ENCODE measurements at regions not wholly inside any gene's neighbourhood (a gene's known extent, or its start where the extent isn't known, plus 50 kb on each side); places are given as distances from the start of the nearest gene placed in this dataset.

DNA sequence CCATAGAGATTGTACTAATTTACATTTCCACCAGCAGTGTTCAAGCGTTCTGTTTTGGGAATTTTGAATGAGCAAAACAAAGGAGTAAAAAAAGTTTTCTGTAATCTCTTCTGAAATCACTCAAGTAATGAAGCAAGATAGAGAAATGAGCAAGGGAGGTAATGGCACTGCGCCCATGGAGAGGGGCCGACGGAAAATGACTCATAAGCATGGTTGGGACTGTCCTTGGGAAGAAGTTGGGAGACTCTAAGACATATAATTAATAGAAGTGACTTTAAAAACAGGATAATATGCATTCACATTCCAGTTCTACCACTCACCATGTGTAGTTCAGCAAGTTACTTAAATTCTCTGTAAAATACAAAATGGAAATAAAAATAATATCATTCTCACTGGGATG lies 62.5 kb upstream of the C5orf46 start:
- DNase-seq = no peak
- Histone ChIP-seq H3K27me3 (ENCODE audit: insufficient read depth in 3 of 3, low read length in 2 of 3) (no peaks in the 10 kb centered on the region), H3K36me3 (ENCODE audit: insufficient read depth in 1 of 2, low read depth in 1 of 2) (no peaks in the 10 kb centered on the region), H3K4me1 (no peaks in the 10 kb centered on the region), H3K9me3 (no peaks in the 10 kb centered on the region), H3K4me3 (no peak overlapping the region), H3K27ac (no peak overlapping the region)
- 66 to 75% (median 74%) methylated on average over 4 of the region's 4 CpGs for WGBS, 3 donors
- intact Hi-C loops (cut with DNase I) = no loop called here
- TF ChIP-seq, protein P1, sequence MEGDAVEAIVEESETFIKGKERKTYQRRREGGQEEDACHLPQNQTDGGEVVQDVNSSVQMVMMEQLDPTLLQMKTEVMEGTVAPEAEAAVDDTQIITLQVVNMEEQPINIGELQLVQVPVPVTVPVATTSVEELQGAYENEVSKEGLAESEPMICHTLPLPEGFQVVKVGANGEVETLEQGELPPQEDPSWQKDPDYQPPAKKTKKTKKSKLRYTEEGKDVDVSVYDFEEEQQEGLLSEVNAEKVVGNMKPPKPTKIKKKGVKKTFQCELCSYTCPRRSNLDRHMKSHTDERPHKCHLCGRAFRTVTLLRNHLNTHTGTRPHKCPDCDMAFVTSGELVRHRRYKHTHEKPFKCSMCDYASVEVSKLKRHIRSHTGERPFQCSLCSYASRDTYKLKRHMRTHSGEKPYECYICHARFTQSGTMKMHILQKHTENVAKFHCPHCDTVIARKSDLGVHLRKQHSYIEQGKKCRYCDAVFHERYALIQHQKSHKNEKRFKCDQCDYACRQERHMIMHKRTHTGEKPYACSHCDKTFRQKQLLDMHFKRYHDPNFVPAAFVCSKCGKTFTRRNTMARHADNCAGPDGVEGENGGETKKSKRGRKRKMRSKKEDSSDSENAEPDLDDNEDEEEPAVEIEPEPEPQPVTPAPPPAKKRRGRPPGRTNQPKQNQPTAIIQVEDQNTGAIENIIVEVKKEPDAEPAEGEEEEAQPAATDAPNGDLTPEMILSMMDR (IDR thresholded peaks at IDR 0.05) = no peak
- ATAC-seq = no peak

DNA sequence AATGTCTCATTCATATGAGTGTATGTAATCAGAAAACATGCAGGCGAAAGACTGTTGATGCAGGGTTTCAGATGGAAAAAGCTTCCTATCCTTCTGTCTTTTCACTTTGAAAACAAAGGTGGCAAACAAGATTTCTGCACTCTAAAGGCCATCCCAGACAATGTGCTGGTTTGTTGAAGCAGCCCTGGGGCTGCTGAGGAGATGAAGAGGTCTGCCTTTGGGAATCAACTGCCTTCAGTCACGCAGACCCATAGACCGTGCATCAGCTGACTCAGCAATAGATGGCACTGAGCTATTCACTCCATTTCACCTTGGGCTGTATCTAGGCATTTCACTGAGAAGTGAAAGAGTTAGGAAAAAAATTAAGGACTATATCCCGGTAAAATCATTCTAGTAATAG lies 60.5 kb upstream of the C5orf46 start:
- Histone ChIP-seq H3K27ac (no peak overlapping the region), H3K4me1 (no peaks in the 10 kb centered on the region), H3K27me3 (ENCODE audit: insufficient read depth in 3 of 3, low read length in 2 of 3) (no peaks in the 10 kb centered on the region), H3K9me3 (no peaks in the 10 kb centered on the region), H3K36me3 (ENCODE audit: insufficient read depth in 1 of 2, low read depth in 1 of 2) (no peaks in the 10 kb centered on the region), H3K4me3 (no peak overlapping the region)
- 81 to 86% (median 84%) methylated on average over 4 of the region's 4 CpGs for WGBS, 3 donors
- intact Hi-C loops (cut with DNase I) = no loop called here
- TF ChIP-seq, protein P1 (IDR thresholded peaks at IDR 0.05) = no peak
- no peak for DNase-seq
- ATAC-seq = no peak

DNA sequence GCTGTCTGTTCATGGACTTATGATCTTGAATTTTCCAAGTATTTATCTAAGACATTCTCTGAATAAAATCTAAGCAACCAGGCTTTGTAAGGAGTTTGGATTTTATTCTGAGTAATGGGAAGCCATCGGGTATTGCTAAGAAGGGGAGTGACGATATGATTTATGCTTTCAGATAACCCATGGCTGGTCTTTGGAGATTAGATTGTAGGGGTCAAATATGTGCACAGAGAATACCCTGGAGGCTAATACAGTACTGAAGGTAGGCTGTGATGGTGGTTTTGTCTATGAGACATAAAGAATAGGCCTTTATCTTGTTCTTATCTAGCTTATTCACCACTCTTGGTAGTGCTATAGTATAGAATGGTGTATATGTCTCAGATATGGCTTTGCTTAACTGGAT lies 60.0 kb upstream of the C5orf46 start:
- Histone ChIP-seq H3K36me3 (ENCODE audit: insufficient read depth in 1 of 2, low read depth in 1 of 2) (no peaks in the 10 kb centered on the region), H3K27ac (no peak overlapping the region), H3K27me3 (ENCODE audit: insufficient read depth in 3 of 3, low read length in 2 of 3) (no peaks in the 10 kb centered on the region), H3K9me3 (no peaks in the 10 kb centered on the region), H3K4me1 (no peaks in the 10 kb centered on the region), H3K4me3 (no peak overlapping the region)
- DNase-seq (no peak), ATAC-seq (no peak)
- intact Hi-C loops (cut with DNase I) = no loop called here
- 66 to 73% (median 73%) methylated on average over 2 of the region's 2 CpGs for WGBS, 3 donors
- TF ChIP-seq, protein P1 (IDR thresholded peaks at IDR 0.05) = no peak

DNA sequence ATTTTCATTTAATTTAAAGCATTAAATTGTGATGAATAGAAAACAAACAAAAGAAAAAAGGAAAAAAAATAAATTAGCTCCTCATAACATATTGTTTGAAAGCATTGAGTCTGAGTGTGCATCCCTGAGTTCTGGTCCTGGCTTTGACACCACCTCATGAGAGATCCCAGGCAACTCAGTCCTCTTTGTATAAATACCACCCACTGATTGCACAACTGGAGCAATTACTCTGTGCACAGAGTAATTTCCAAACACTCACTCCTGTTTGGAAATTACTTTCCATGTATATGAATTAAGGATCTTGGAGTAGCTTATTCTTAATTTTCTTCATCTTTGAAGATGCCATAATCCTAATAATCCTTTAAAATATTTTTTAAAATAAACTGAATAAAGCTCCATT lies 59.4 kb upstream of the C5orf46 start:
- no peak for ATAC-seq
- TF ChIP-seq, protein P1 (IDR thresholded peaks at IDR 0.05) = no peak
- Histone ChIP-seq H3K4me1 (no peaks in the 10 kb centered on the region), H3K36me3 (ENCODE audit: insufficient read depth in 1 of 2, low read depth in 1 of 2) (no peaks in the 10 kb centered on the region), H3K27me3 (ENCODE audit: insufficient read depth in 3 of 3, low read length in 2 of 3) (no peaks in the 10 kb centered on the region), H3K4me3 (no peak overlapping the region), H3K9me3 (no peaks in the 10 kb centered on the region), H3K27ac (no peak overlapping the region)
- DNase-seq = no peak
- intact Hi-C loops (cut with DNase I) = no loop called here

DNA sequence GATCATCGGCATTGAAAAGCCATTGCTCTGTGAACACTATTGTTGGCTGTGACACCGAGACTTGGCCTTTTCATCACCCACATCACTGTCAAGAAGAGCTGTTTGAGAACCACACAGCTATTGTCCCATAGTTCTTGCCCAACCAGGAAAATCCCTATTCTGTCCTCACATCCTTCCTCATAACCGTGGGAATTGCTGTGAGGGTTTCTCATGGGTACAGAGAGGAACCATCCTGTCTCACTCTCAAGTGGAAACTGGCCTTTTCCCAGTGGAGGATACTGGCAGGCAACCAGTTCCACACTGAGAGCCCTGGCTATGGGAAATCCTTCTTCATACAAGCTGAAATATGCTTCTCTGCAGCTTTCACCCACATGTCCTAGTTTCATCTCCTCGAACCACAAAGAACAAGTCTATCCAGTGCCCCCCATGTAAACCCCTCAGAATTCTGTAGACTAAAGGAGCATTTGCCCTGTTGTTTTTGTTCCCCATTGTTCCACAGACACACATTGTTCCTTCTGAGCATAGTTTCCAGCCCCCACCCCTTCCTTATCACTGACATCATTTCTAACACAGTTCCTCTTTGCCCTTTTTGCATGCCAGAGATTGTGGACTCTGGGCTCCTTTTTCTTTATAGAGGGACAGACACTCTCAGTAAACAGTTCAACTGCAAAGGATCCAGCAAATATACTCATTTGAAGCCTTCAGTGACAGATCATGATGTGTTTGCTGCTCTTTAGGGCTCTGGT lies 57.8 kb upstream of the C5orf46 start:
- Histone ChIP-seq H3K27me3 (ENCODE audit: insufficient read depth in 3 of 3, low read length in 2 of 3) (no peaks in the 10 kb centered on the region), H3K4me3 (no peak overlapping the region), H3K36me3 (ENCODE audit: insufficient read depth in 1 of 2, low read depth in 1 of 2) (no peaks in the 10 kb centered on the region), H3K9me3 (no peaks in the 10 kb centered on the region), H3K4me1 (no peaks in the 10 kb centered on the region), H3K27ac (peak overlapping the region; percentile 44)
- WGBS, 3 donors = 51 to 67% (median 56%) methylated on average over 4 of the region's 4 CpGs
- intact Hi-C loops (cut with DNase I) = no loop called here
- TF ChIP-seq, protein P1 (IDR thresholded peaks at IDR 0.05) = no peak
- DNase-seq = no peak
- ATAC-seq = peak in 3 of 4 donors; percentile 36 to 52 (median 37)

Measured in psoas muscle (tissue), 7 donors.